Activated CD8-positive, alpha-beta memory T cell treated with anti-CD3 and anti-CD28 coated beads for 48 hours (primary cell): ENCODE measurements at regions not wholly inside any gene's neighbourhood (a gene's known extent, or its start where the extent isn't known, plus 50 kb on each side); places are given as distances from the start of the nearest gene placed in this dataset.

Experiments used
- DNase-seq, 3 experiments: peaks; one replicate each; pipeline ENCODE4 v3.0.0-alpha.2; 2020; ENCODE audit warnings: low read depth in 2 of 3, low spot score in 2 of 3

GRCh38 chr2:203789618-203790017 is 78.0 kb upstream of the CTLA4 start:
- no peak for DNase-seq

GRCh38 chr2:203790134-203790852 is 77.3 kb upstream of the CTLA4 start:
- no peak for DNase-seq

GRCh38 chr2:203796248-203797010 is 71.1 kb upstream of the CTLA4 start:
- DNase-seq, result no peak

GRCh38 chr2:203797276-203797675 is 70.3 kb upstream of the CTLA4 start:
- no peak for DNase-seq

- no peak for DNase-seq
Observed at GRCh38 chr2:203797712-203798111, 69.9 kb upstream of the CTLA4 start.

GRCh38 chr2:203798296-203799087 is 69.1 kb upstream of the CTLA4 start:
- no peak for DNase-seq

- DNase-seq, result no peak
Observed at GRCh38 chr2:203799908-203800307, 67.7 kb upstream of the CTLA4 start.

GRCh38 chr2:203800783-203801182 is 66.8 kb upstream of the CTLA4 start:
- no peak for DNase-seq

- no peak for DNase-seq
Observed at GRCh38 chr2:203802342-203803052, 65.1 kb upstream of the CTLA4 start.

- DNase-seq, result no peak
Observed at GRCh38 chr2:203803053-203803429, 64.5 kb upstream of the CTLA4 start.

GRCh38 chr2:203804070-203804469 is 63.5 kb upstream of the CTLA4 start:
- DNase-seq, result peak in 1 of 3 experiments; percentile 49

- no peak for DNase-seq
Observed at GRCh38 chr2:203804764-203805485, 62.6 kb upstream of the CTLA4 start.

- DNase-seq, result no peak
Observed at GRCh38 chr2:203805486-203805838, 62.1 kb upstream of the CTLA4 start.

GRCh38 chr2:203806761-203807160 is 60.8 kb upstream of the CTLA4 start:
- DNase-seq, result no peak

- DNase-seq, result no peak
Observed at GRCh38 chr2:203808046-203808750, 59.4 kb upstream of the CTLA4 start.

- no peak for DNase-seq
Observed at GRCh38 chr2:203809084-203809521, 58.5 kb upstream of the CTLA4 start.

GRCh38 chr2:203809991-203810510 is 57.5 kb upstream of the CTLA4 start:
- no peak for DNase-seq

GRCh38 chr2:203811491-203812221 is 55.9 kb upstream of the CTLA4 start:
- peak in 2 of 3 experiments; percentile 35 to 51 for DNase-seq
